Left ventricle myocardium inferior (tissue), 1 donor: ENCODE measurements at regions not wholly inside any gene's neighbourhood (a gene's known extent, or its start where the extent isn't known, plus 50 kb on each side); places are given as distances from the start of the nearest gene placed in this dataset.

Experiments
- DNase-seq: peaks from one replicate; pipeline ENCODE4 v3.0.0-alpha.2; 2020
- H3K27ac ChIP-seq: fragments of 200-600 bp; replicated peaks from 2 replicates; pipeline ENCODE4 v1.8.0; 2021
- H3K27me3 ChIP-seq: fragments of 200-600 bp; 2 replicates; pipeline ENCODE4 v1.8.0; 2021; ENCODE audit warnings: low read depth
- H3K36me3 ChIP-seq: fragments of 200-600 bp; 2 replicates; pipeline ENCODE4 v1.8.0; 2021
- H3K4me1 ChIP-seq: fragments of 200-600 bp; 2 replicates; pipeline ENCODE4 v1.8.0; 2021
- H3K4me3 ChIP-seq: fragments of 200-600 bp; 2 replicates; pipeline ENCODE4 v1.8.0; 2021; ENCODE audit warnings: mild to moderate bottlenecking, moderate library complexity
- H3K9me3 ChIP-seq: fragments of 200-600 bp; replicated peaks from 2 replicates; pipeline ENCODE4 v1.8.0; 2021
- intact Hi-C: fragments of 100-400 bp; cut with micrococcal nuclease; formaldehyde crosslinking; loops from one replicate; pipeline ENCODE4 v1.11.0; 2022
- TF ChIP-seq, protein P1 (sequence below): fragments of 200-600 bp; IDR thresholded peaks from 2 replicates; pipeline ENCODE4 v1.8.0; 2021; ENCODE audit warnings: antibody characterized with exemption, mild to moderate bottlenecking, borderline replicate concordance
- donor health status: DM: no; HTN: yes; CAD: no; lungs with severe emphysema.

DNA sequence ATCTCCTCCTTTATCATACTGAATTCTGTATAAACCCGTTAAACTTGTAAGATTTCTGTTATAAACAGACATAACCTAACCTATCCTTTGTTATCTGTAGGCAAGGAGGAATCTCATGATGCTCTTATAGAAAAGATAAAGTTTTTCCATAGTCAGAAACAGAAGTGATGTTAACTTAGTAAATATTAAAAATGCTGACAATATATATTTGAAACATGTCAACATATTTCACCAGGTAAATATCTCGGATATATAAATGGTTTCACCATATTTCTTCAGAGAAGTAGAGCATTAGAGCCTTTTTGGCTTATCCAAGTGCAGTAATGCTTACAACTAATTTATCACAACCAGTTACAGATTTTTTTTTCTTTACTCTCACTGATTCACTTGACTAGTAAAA, 625.9 kb downstream of the PDHA2 start:
- no peak for DNase-seq
- Histone ChIP-seq H3K4me3 (no peak overlapping the region), H3K4me1 (no peaks in the 10 kb centered on the region), H3K9me3 (peaks cover 12% of the 10 kb centered on the region), H3K27ac (no peak overlapping the region), H3K27me3 (no peaks in the 10 kb centered on the region), H3K36me3 (no peaks in the 10 kb centered on the region)
- TF ChIP-seq, protein P1, sequence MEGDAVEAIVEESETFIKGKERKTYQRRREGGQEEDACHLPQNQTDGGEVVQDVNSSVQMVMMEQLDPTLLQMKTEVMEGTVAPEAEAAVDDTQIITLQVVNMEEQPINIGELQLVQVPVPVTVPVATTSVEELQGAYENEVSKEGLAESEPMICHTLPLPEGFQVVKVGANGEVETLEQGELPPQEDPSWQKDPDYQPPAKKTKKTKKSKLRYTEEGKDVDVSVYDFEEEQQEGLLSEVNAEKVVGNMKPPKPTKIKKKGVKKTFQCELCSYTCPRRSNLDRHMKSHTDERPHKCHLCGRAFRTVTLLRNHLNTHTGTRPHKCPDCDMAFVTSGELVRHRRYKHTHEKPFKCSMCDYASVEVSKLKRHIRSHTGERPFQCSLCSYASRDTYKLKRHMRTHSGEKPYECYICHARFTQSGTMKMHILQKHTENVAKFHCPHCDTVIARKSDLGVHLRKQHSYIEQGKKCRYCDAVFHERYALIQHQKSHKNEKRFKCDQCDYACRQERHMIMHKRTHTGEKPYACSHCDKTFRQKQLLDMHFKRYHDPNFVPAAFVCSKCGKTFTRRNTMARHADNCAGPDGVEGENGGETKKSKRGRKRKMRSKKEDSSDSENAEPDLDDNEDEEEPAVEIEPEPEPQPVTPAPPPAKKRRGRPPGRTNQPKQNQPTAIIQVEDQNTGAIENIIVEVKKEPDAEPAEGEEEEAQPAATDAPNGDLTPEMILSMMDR = no peak
- intact Hi-C loops = no loop called here

DNA sequence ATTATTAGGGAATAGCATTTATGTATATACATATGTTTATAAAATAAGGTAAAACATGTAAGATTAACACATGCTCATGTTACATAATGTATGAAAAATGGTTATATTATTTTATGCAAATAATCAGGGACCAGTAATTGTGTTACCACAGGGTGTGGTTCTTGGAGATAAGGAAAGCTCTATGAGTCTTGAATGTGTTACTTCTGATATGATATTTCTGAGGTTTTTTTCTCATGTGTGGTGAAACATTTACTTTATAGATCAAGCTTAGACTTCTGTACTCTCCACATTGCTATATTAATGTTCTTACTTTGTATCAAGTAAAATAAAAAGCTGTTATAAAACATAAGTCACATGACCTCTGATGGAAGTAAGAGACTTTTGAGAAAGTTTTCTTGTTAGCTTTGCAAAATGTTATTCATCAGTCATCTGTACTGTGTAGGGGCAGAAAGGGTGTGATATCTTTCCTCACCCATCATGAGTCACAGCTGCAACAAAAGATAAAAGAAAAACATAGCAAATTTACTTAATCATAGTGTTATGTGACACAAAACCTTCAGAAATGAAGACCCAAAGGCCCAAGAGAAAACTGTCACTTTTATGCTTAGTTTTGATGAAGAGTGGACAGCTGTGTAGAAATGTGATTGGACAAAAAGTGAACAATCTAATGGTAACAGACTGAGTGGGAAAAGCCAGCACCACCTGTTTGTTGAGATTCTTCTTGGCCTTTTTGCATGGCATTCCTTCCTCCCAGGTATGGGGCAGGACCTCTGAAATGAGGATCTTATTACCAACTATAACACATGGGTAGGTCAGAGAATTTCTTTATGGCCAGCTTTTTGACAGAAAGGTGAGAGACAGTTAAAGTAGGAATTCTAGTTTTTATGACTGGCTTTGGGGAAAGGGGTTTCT, 632.3 kb downstream of the PDHA2 start:
- Histone ChIP-seq H3K9me3 (peaks cover 24% of the 10 kb centered on the region), H3K27ac (no peak overlapping the region), H3K36me3 (no peaks in the 10 kb centered on the region), H3K27me3 (no peaks in the 10 kb centered on the region), H3K4me1 (no peaks in the 10 kb centered on the region), H3K4me3 (no peak overlapping the region)
- no peak for DNase-seq
- TF ChIP-seq, protein P1 = no peak
- intact Hi-C loops = no loop called here

DNA sequence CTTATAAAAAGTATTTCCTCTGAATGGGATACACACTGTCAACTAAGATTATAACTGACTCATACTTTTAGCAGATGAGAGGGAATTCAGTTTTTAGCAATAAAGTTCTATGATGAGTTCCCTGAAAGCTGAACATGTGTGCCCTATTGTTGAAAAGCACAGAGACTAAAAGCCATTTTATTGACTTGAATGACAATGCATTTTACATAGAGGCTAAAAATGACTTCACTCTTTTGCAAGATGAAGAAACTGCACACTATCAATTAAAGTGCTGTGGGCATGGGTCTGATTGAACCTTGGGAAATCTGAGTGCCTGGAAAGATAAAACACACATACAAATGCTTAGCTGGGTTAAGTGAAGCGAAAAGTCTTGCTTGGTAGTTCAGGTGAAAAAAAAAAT, 633.4 kb downstream of the PDHA2 start:
- intact Hi-C loops = no loop called here
- TF ChIP-seq, protein P1 = no peak

DNA sequence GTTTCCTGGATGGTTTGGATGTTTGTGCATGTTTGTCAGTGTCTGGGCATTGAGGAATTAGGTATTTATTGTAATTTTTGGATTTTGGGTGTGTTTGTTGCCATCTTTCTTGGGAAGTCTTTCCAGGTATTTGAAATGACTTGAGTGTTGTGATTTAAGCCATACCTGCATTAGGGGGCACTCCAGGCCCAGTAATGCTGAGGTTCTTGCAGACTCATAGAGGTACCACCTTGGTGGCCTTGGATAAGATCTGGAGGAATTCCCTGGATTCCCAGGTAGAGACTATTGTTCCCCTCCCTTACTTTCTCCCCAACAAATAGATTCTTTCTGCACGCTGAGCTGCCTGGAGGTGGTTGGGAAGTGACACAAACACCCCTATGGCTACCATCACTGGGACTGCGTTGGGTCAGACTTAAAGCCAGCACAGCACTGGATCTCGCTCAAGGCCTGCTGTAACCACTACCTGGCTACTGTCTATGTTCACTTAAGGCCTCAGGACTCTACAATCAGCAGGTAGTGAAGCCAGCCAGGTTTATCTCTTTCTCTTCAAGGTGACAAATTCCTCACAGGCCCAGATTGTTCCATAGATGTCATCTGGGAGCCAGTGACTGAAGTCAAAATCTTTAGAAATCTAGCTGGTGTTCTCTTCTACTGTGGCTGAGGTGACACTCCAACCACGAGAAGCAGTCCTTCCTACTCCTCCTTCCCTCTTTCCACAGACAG, 643.6 kb downstream of the PDHA2 start:
- no peaks in the 10 kb centered on the region for H3K36me3 ChIP-seq
- no peak for DNase-seq
- intact Hi-C loops = no loop called here
- H3K9me3 ChIP-seq = peaks cover 3% of the 10 kb centered on the region
- TF ChIP-seq, protein P1 = no peak
- H3K27ac ChIP-seq = no peak overlapping the region
- H3K4me3 ChIP-seq = no peak overlapping the region
- no peaks in the 10 kb centered on the region for H3K27me3 ChIP-seq
- no peaks in the 10 kb centered on the region for H3K4me1 ChIP-seq

More for the DNA sequence above, 633.4 kb downstream of the PDHA2 start:
- Histone ChIP-seq H3K27ac (no peak overlapping the region), H3K27me3 (no peaks in the 10 kb centered on the region), H3K9me3 (peaks cover 29% of the 10 kb centered on the region), H3K4me1 (no peaks in the 10 kb centered on the region), H3K36me3 (no peaks in the 10 kb centered on the region), H3K4me3 (no peak overlapping the region)
- DNase-seq = no peak

DNA sequence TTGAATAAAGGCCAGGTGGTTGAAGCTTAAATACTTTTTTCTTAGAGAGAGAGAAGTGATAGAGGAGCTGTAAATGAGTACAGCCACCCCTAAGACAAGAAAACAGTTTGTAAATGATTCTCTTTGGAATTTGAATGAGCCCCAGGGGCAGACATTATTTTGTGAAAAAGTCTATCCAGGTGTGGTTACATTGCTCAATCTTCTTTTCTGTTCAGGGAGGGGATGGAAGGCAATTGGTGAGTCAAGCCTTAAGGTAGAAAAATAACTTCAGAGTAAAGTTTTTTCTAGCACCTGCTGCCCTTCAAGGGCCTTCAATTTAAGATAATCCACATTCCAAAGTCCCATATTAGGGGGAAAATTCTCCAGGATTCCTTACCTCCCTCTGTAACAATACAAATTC, 646.7 kb downstream of the PDHA2 start:
- Histone ChIP-seq H3K36me3 (no peaks in the 10 kb centered on the region), H3K9me3 (peaks cover 3% of the 10 kb centered on the region), H3K4me3 (no peak overlapping the region), H3K27me3 (no peaks in the 10 kb centered on the region), H3K4me1 (no peaks in the 10 kb centered on the region), H3K27ac (no peak overlapping the region)
- TF ChIP-seq, protein P1 = no peak
- intact Hi-C loops = no loop called here
- no peak for DNase-seq
